ENCODE measurements at regions not wholly inside any gene's neighbourhood (a gene's known extent, or its start where the extent isn't known, plus 50 kb on each side); places are given as distances from the start of the nearest gene placed in this dataset.

- Histone ChIP-seq H3K4me1 (no peaks in the 10 kb centered on the region), H3K9me3 (no peaks in the 10 kb centered on the region), H3K4me3 (no peak overlapping the region), H3K36me3 (no peaks in the 10 kb centered on the region), H3K27ac (replicated peaks in 1 of 4) (no peak overlapping the region), H3K27me3 (peaks cover 0 to 12% (median 0%) of the 10 kb centered on the region in 4 donors)
- TF ChIP-seq CTCF (IDR thresholded peaks at IDR 0.05) (no peak), EP300 (IDR thresholded peaks at IDR 0.05) (no peak), POLR2A (IDR thresholded peaks at IDR 0.05; ENCODE audit: low read depth) (no peak), POLR2AphosphoS5 (IDR thresholded peaks at IDR 0.05) (no peak)
- WGBS = 71% methylated on average over 2 of the region's 2 CpGs
- DNase-seq (ENCODE audit: extremely low spot score) = peak; percentile 50
- intact Hi-C loops (cut with DNase I) = no loop called here
Measured at GRCh38 chr17:14959106-14959648, 305.9 kb downstream of the PMP22 start.

GRCh38 chr17:14953405-14953804 is 311.7 kb downstream of the PMP22 start:
- 90% methylated on average over 5 of the region's 5 CpGs for WGBS
- H3K4me3 ChIP-seq = no peak overlapping the region
- DNase-seq (ENCODE audit: extremely low spot score) = peak; percentile 53
- no peaks in the 10 kb centered on the region for H3K9me3 ChIP-seq
- peaks cover 0 to 16% (median 0%) of the 10 kb centered on the region in 4 donors for H3K27me3 ChIP-seq
- TF ChIP-seq POLR2AphosphoS5 (IDR thresholded peaks at IDR 0.05) = no peak
- TF ChIP-seq CTCF (IDR thresholded peaks at IDR 0.05) = no peak
- no peak for TF ChIP-seq EP300 (IDR thresholded peaks at IDR 0.05)
- no peak overlapping the region for H3K27ac ChIP-seq (replicated peaks in 1 of 4)
- no peaks in the 10 kb centered on the region for H3K4me1 ChIP-seq
- intact Hi-C loops (cut with DNase I) = no loop called here
- no peaks in the 10 kb centered on the region for H3K36me3 ChIP-seq

- WGBS = 85% methylated on average over 2 of the region's 2 CpGs
- Histone ChIP-seq H3K36me3 (no peaks in the 10 kb centered on the region), H3K27me3 (peaks cover 0 to 9% (median 0%) of the 10 kb centered on the region in 4 donors), H3K9me3 (no peaks in the 10 kb centered on the region), H3K27ac (replicated peaks in 1 of 4) (no peak overlapping the region), H3K4me3 (no peak overlapping the region), H3K4me1 (no peaks in the 10 kb centered on the region)
- no peak for TF ChIP-seq POLR2AphosphoS5 (IDR thresholded peaks at IDR 0.05)
- DNase-seq (ENCODE audit: extremely low spot score) = no peak
- intact Hi-C loops (cut with DNase I) = no loop called here
Measured at GRCh38 chr17:14950686-14951085, 314.4 kb downstream of the PMP22 start.

GRCh38 chr17:14950216-14950615 is 314.9 kb downstream of the PMP22 start:
- WGBS = 67% methylated on average over 3 of the region's 3 CpGs
- no peak for TF ChIP-seq EP300 (IDR thresholded peaks at IDR 0.05)
- no peak for TF ChIP-seq CTCF (IDR thresholded peaks at IDR 0.05)
- TF ChIP-seq POLR2A (IDR thresholded peaks at IDR 0.05; ENCODE audit: low read depth) = no peak
- TF ChIP-seq POLR2AphosphoS5 (IDR thresholded peaks at IDR 0.05) = no peak

GRCh38 chr17:14947671-14948070 is 317.5 kb downstream of the PMP22 start:
- Histone ChIP-seq H3K4me1 (no peaks in the 10 kb centered on the region), H3K27ac (replicated peaks in 1 of 4) (no peak overlapping the region), H3K4me3 (no peak overlapping the region), H3K27me3 (peaks cover 0 to 6% (median 0%) of the 10 kb centered on the region in 4 donors), H3K36me3 (no peaks in the 10 kb centered on the region), H3K9me3 (no peaks in the 10 kb centered on the region)
- intact Hi-C loops (cut with DNase I) = no loop called here
- peak; percentile 53 for DNase-seq (ENCODE audit: extremely low spot score)
- no peak for TF ChIP-seq POLR2A (IDR thresholded peaks at IDR 0.05; ENCODE audit: low read depth)
- TF ChIP-seq POLR2AphosphoS5 (IDR thresholded peaks at IDR 0.05) = no peak
- no peak for TF ChIP-seq EP300 (IDR thresholded peaks at IDR 0.05)
- TF ChIP-seq CTCF (IDR thresholded peaks at IDR 0.05) = no peak
- 93% methylated on average over 2 of the region's 2 CpGs for WGBS

More at GRCh38 chr17:14950216-14950615, 314.9 kb downstream of the PMP22 start:
- Histone ChIP-seq H3K36me3 (no peaks in the 10 kb centered on the region), H3K4me3 (no peak overlapping the region), H3K9me3 (no peaks in the 10 kb centered on the region), H3K4me1 (no peaks in the 10 kb centered on the region), H3K27ac (replicated peaks in 1 of 4) (no peak overlapping the region), H3K27me3 (peaks cover 0 to 9% (median 0%) of the 10 kb centered on the region in 4 donors)
- intact Hi-C loops (cut with DNase I) = no loop called here
- peak; percentile 64 for DNase-seq (ENCODE audit: extremely low spot score)

All from esophagus muscularis mucosa (tissue), 4 donors.